T-helper 1 cell (primary cell): ENCODE measurements at regions not wholly inside any gene's neighbourhood (a gene's known extent, or its start where the extent isn't known, plus 50 kb on each side); places are given as distances from the start of the nearest gene placed in this dataset.
"Not testable (repeated sequence)": the region's sequence is repeated elsewhere in the genome, so short reads cannot be mapped to it uniquely, and the experiment has no call there.

Source experiments
- DNase-seq, 5 donors: peaks; one replicate each; pipeline ENCODE4 v3.0.0-alpha.2; 2012 to 2020

- no peak for DNase-seq
Measured at GRCh38 chr2:167790781-167791450, 456.5 kb downstream of the STK39 start.

GRCh38 chr2:167790189-167790588, 457.2 kb downstream of the STK39 start:
- no peak for DNase-seq

GRCh38 chr2:167787562-167787961, 459.8 kb downstream of the STK39 start:
- no peak for DNase-seq

- DNase-seq = no peak
Measured at GRCh38 chr2:167787021-167787420, 460.4 kb downstream of the STK39 start.

- DNase-seq = no peak
Measured at GRCh38 chr2:167785606-167786216, 461.7 kb downstream of the STK39 start.

- no peak for DNase-seq
Measured at GRCh38 chr2:167784084-167784425, 463.3 kb downstream of the STK39 start.

GRCh38 chr2:167783261-167784083, 463.9 kb downstream of the STK39 start:
- DNase-seq = no peak

GRCh38 chr2:167781629-167782028, 465.8 kb downstream of the STK39 start:
- DNase-seq = not testable (repeated sequence)

- DNase-seq = no peak
Measured at GRCh38 chr2:167776359-167776758, 471.0 kb downstream of the STK39 start.

- no peak for DNase-seq
Measured at GRCh38 chr2:167771628-167772027, 475.8 kb downstream of the STK39 start.

- no peak for DNase-seq
Measured at GRCh38 chr2:167769020-167769419, 478.4 kb downstream of the STK39 start.

GRCh38 chr2:167767830-167768229, 479.6 kb downstream of the STK39 start:
- DNase-seq = no peak

- DNase-seq = no peak
Measured at GRCh38 chr2:167764772-167765341, 482.5 kb downstream of the STK39 start.

GRCh38 chr2:167761465-167762136, 485.8 kb downstream of the STK39 start:
- no peak for DNase-seq

GRCh38 chr2:167759531-167759930, 487.9 kb downstream of the STK39 start:
- no peak for DNase-seq

- DNase-seq = no peak
Measured at GRCh38 chr2:167758292-167758691, 489.1 kb downstream of the STK39 start.

GRCh38 chr2:167756446-167756845, 490.9 kb downstream of the STK39 start:
- DNase-seq = no peak

GRCh38 chr2:167753142-167753541, 494.3 kb downstream of the STK39 start:
- no peak for DNase-seq

- DNase-seq = no peak
Measured at GRCh38 chr2:167752734-167753133, 494.7 kb downstream of the STK39 start.

- DNase-seq = no peak
Measured at GRCh38 chr2:167750675-167751074, 496.7 kb downstream of the STK39 start.

GRCh38 chr2:167749660-167750059, 497.7 kb downstream of the STK39 start:
- no peak for DNase-seq

- DNase-seq = no peak
Measured at GRCh38 chr2:167749016-167749415, 498.4 kb downstream of the STK39 start.

GRCh38 chr2:167748536-167748935, 498.9 kb downstream of the STK39 start:
- DNase-seq = no peak
